ENCODE measurements at regions not wholly inside any gene's neighbourhood (a gene's known extent, or its start where the extent isn't known, plus 50 kb on each side); places are given as distances from the start of the nearest gene placed in this dataset.
"Not testable (repeated sequence)": the region's sequence is repeated elsewhere in the genome, so short reads cannot be mapped to it uniquely, and the experiment has no call there.

DNA sequence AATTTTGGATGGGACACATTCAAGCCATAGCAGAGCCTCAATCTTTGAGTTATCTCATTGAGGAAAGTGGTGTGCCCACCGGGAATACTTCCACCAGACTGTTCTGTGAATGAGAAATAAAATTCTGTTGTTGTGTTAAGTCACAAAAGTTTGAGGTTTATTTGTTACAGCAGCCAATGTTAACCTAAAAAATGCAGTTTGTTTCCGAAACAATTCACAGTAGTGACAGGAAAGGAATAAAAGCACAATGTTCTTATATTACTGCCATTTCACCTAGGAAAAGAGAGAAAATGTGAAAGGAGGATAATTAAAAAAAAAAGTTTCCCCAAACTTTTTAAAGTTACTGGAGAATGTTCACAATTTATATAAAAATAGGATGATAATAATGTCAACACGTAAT lies 344.6 kb downstream of the CD83 start:
- no peak for DNase-seq

- DNase-seq = no peak
Observed at GRCh38 chr6:14462566-14462965, 345.0 kb downstream of the CD83 start.

GRCh38 chr6:14463110-14463509 lies 345.5 kb downstream of the CD83 start:
- no peak for DNase-seq

DNA sequence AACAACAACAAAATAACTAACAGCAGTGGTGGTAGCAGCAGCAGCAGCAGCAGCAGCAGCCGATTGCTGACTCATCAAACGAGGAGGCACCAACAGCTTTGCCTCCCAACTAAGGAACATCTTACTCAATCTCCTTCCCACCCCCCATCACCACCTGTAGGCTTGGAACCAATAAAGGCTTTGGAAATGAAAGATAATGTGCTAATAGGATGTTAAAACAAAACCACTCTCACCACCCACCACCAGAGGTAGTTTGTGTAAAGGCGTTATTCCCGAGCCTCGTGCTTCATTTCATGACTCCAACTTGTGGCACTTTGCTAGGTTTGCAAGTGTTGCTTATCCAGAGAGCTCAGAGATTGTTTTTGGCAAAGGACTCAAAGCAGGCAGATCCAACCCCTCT lies 346.5 kb downstream of the CD83 start:
- DNase-seq = no peak

DNA sequence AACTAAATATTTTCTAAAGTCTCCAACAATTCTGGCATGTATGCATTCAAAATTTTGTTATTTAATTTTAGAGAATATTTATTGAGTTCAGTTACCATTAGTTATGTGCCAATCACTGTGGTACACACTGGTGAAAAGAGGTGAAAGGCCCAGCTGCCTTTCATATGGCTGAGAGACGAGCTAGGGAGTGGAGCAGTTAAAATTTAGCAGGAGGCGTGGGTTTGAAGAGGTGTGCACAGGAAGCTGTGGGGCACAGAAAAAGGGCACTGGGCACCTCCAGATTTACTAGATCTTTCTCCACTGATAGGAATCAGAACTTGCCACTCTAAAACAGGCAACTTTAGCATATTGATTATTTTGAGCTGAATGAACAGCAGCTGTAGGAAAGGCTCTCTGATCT lies 347.1 kb downstream of the CD83 start:
- DNase-seq = no peak

- no peak for DNase-seq
Observed at GRCh38 chr6:14466278-14466677, 348.7 kb downstream of the CD83 start.

GRCh38 chr6:14467591-14467990 lies 350.0 kb downstream of the CD83 start:
- no peak for DNase-seq

- DNase-seq = no peak
Observed at GRCh38 chr6:14468647-14469321, 351.2 kb downstream of the CD83 start.

DNA sequence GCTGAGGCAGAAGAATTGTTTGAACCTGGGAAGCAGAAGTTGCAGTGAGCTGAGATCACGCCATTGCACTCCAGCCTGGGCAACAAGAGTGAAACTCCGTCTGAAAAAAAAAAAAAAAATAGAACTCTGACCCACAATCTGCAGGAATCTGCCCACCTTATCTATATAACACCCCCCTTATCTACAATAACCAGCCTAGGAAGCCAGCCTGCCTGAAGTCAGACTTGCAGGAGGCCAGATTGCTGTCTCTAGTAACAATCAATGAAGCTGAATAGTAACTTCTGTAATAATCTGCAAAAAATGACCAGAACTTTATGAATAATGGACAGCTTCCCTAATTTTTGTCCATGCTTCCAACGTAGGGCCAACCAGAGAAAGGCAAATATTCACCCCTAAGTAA lies 352.5 kb downstream of the CD83 start:
- no peak for DNase-seq

GRCh38 chr6:14470671-14471070 lies 353.1 kb downstream of the CD83 start:
- no peak for DNase-seq

DNA sequence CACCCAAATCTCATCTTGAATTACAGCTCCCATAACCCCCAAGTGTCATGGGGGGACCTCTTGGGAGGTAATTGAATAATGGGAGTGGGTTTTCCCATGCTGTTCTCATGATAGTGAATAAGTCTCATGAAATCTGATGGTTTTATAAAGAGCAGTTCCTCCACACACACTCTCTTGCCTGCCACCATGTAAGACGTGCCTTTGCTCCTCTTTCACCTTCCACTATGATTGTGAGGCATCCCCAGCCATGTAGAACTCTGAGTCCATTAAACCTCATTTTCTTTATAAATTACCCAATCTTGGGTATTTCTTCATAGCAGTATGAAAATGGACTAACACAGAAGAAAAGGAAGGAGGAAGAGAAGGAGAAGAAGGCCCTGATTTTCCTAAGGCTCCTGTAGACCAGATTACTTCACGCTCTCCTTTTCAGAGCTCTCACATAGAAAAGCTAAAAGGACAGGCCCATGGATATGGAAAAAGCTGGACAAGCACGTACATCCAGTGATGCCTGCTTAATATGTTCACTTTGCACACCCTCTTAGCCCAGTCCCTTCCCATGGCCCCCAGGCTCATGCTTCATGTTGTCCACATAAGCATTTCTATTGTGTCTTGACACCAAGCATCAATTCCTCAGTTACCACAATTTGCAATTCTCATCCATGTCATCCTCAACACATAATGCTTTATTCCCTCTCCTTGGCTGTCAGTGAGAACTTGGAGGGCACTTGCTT lies 354.8 kb downstream of the CD83 start:
- DNase-seq = no peak

DNA sequence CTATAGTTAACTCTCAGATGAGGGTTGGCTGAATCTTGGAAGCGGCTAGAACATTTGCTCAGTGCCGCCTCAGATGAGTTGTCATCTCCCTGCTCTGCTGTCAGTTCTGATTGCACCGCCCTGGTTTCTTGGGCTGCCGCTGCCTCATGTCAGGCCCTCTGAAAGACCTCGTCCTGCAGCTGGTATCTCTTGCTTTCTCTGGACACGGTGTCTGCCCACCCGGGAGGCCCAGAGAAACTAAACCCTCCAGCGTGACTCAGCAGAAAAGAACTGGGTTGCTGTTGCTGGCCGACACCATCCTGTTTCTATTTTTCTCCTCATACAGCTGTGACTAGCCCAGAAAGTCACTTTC lies 355.4 kb downstream of the CD83 start:
- DNase-seq = no peak

DNA sequence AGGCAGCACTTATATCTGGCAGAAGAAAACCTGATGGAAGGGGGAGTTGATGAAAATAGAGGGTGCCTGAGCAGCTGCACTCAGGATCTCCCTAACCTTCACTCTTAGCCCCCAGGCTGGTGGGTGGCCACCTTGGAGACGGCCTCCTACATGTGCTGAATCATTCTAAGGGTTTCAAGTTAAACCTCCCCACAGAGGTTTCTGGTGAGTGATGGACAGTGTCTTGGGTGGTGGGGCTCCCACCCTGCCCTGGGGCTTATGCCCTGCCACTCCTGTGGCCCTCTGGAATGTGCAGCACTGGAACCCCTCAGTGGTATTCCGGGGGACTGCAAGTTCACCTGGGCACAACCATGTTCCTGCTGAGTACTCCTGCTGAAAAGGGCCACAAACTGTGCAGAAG lies 357.2 kb downstream of the CD83 start:
- DNase-seq = no peak

DNA sequence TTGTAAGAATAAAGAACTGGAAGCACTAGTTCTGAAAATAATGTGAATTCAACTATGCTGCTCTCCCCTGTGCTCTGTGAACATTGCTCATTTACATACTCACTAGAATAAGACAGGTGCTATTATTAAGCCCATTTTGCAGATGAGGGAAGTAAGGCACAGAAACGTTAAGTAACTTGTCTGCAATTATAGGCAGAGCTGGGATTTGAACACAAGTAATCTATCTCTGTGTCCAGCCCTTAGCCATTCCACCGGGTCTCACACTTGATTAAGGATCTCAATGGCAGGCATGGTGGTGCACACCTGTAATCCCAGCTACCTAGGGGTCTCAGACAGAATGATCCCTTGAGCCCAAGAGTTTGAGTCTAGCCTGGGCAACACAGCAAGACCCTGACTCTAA lies 357.7 kb downstream of the CD83 start:
- no peak for DNase-seq

DNA sequence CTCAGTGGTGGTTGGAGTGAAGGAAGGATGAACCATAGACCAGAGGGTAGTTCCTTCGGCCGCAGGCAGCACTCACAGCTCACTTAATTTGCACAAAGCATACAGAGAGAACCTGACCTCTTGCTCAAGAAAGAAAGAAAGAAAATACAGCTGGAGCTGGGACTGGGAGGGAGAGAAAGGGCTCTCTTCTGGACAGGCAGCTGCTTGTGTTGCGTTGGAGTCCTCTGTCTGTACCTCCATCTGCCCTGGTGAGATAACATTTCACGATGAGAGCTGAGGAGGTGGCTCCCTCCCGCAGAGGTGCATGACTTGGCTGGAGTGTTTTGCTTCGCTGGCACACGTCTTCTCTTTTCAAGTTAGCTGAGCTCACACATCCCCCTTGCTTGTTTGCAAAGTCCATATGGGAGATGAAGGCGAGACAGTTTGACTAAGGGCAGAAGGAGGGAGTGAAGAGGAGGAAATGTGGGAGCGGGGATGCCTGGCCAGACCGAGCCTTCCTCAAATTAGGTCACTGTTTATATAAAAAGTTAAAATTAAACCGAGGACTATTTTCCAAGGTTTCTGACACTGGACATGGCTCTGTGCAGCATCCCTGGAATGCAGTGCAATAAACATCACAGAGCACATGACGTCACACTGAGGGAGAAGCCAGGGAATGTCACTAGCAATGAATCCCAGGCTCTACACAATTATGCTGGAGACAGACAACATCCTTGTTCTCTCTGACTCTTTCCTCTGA lies 359.4 kb downstream of the CD83 start:
- no peak for DNase-seq

DNA sequence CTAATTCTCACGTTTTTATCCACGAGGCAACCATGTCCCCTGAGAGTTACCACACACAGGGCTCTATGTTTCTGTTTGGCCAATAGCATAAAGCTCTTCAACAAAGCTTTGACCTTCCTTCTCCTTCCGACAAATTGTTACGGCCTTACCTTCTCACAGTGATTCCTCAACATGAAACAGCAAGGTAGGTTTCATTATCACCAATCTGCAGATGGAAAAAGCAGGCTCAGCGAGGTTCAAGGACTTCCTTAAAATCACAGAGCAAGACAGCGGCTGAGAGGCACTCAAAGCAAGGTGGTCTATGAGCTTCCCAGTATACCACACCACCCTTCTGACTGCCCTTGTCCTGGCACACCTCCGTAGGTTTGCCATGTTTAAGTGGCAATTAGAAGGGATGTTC lies 360.0 kb downstream of the CD83 start:
- no peak for DNase-seq

GRCh38 chr6:14478381-14479225 lies 361.0 kb downstream of the CD83 start:
- no peak for DNase-seq

GRCh38 chr6:14481946-14482345 lies 364.4 kb downstream of the CD83 start:
- not testable (repeated sequence) for DNase-seq

DNA sequence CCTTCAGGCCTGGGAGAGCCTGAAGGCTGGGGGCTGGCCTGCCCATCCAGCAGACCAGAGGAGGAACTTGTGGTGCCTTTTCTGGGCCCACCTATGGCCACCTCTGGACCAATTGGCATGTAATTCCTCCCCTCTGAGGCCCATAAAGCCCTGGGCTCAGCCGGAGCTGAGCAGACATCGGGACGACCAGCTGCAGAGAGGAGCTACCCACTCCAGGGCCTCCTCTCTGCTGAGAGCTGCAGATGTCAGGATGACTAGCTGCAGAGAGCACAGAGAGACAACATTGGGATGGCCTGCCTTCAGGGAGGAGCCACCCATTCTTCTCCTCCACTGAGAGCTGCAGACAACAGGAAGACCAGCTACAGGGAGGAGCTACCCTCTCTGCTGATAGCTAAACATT lies 370.1 kb downstream of the CD83 start:
- DNase-seq = no peak

- DNase-seq = no peak
Observed at GRCh38 chr6:14488180-14488579, 370.6 kb downstream of the CD83 start.

DNA sequence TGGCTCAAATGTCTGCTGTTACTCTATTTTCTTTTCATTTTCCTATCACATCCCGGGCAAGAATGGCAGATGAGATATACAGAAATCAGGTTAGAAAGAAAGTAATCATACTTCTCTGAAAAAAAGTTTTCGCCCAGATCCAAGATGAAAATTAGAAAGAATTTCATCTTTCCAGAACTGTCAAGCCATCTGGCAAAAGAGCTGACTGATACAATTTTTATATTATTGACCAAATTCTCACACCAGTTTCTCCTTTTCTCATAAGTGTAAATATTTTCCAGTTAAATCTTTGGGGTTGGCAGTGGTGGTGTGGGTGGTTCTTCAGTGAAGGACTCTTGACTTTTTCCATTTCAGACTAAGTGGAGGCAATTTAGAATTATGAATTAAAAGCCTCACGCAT lies 371.9 kb downstream of the CD83 start:
- DNase-seq = no peak

GRCh38 chr6:14498748-14499147 lies 381.2 kb downstream of the CD83 start:
- no peak for DNase-seq

DNA sequence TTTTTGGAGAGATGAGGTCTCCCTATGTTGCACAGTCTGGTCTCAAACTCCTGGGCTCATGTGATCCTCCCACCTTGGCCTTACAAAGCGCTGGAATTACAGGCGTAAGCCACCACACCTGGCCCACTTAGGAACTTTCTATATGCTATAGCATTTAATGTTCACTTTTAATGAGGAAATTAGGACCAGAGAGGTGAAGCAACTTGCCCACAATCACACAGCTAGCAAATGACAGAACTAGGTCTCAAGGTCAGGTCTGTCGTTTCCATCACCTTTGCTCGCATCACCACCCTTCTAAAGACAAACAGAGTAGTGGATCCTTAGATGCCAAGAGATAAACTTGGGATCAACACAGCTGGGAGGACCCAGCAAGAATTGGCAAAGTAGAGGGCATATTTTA lies 381.7 kb downstream of the CD83 start:
- DNase-seq = no peak

Data from occipital lobe (tissue), 1 donor.